Middle frontal gyrus (tissue), 1 donor: ENCODE measurements at regions not wholly inside any gene's neighbourhood (a gene's known extent, or its start where the extent isn't known, plus 50 kb on each side); places are given as distances from the start of the nearest gene placed in this dataset.

Source experiments
- DNase-seq: peaks from one replicate; pipeline ENCODE4 v3.0.0-alpha.2; 2015; ENCODE audit warnings: low spot score; ENCODE audit errors: extremely low spot score

- no peak for DNase-seq
Observed at GRCh38 chr3:18886331-18886730, 262.0 kb upstream of the KCNH8 start.

GRCh38 chr3:18885612-18886011 is 262.7 kb upstream of the KCNH8 start:
- DNase-seq: no peak

DNA sequence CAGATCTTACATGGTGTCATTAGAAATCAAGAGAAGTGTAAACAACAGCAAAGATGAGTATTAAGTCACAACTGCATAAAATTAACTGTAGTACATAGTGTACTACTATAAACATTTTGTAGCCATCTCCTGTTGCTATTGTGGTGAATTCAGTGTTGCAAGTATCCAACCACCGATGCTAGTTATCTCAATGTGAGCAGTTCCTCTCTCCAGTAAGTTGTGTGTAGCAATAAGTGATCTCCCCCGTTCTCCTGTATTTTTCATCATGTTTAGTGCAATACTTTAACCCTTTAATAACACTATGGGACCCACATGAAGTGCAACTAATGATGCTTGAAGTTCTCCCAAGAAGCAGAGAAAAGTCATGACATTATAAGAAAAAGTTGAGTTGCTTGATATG is 264.7 kb upstream of the KCNH8 start:
- no peak for DNase-seq

DNA sequence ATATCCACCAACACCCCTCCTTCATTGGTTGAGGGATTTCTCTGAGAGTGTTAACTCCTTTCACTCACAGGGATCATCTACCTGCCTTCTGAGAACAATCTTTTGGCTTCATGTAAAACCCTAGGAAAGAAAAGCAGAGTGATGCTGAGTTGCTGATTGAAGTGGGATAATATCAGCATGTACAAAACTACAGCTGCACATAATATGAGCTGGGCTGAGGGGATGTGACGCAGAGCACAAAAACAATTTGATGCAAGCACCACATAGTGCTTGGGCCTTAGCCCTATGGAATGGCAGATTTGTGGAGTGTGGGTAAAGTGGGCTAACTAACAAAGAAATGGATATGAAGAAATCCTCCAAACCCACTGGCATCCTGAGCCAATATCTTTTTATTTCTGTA is 267.6 kb upstream of the KCNH8 start:
- no peak for DNase-seq

GRCh38 chr3:18872466-18872865 is 275.8 kb upstream of the KCNH8 start:
- no peak for DNase-seq

DNA sequence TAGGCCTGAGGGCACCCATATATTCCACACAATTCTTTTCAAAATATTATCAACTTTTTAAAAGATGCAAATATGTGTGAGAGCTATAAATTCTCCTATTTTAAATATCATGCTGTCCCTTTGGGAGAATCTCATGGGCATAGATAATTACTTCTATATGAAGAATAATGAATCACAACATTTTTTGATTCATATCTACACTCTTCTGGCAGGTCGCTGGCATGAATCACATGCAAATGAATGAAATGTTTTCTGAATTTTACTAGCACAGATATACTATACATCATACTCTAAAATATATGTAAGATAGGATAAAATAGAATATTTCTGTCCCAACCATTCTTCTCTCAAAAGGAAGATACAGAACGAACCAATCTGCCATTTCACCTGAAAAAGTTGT is 277.7 kb upstream of the KCNH8 start:
- no peak for DNase-seq

- no peak for DNase-seq
Observed at GRCh38 chr3:18870074-18870640, 278.2 kb upstream of the KCNH8 start.

GRCh38 chr3:18868911-18869689 is 279.2 kb upstream of the KCNH8 start:
- DNase-seq: no peak

DNA sequence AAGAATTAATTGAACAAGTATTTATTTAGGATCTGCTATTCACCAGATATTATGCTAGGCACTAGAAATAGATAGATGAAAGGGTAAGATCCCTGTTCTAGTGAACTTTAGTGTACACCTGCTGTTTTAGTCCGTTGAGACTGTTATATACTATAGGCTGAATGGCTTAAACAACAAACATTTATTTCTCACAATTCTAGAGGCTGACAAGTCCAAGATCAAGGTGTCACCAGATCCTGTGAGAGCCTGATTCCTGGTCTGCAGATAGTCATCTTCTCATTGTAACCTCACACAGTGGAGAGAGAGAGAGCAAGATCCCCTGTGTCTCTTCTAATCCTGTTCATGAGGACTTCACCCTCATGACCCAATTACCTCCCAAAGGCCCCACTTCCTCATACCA is 281.4 kb upstream of the KCNH8 start:
- DNase-seq: no peak

GRCh38 chr3:18864933-18865731 is 283.2 kb upstream of the KCNH8 start:
- no peak for DNase-seq

DNA sequence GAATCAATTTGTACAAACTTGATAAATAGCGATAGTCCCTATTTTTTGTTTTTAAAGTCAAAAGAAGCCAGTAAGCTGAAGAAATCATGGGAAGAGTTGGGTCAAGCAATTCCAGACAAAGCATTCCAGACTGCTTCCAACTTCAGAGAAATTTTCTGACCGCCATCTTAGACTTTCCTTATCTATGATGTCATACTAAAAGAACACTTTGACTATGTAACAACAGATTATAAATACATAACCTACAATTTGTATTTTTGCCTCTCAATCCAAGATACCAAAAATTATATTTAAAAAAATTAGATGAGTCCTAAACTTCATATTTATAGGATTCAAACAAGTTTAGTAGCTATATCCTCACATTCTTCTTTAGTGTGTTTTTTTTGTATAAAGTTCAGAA is 286.2 kb upstream of the KCNH8 start:
- DNase-seq: no peak

DNA sequence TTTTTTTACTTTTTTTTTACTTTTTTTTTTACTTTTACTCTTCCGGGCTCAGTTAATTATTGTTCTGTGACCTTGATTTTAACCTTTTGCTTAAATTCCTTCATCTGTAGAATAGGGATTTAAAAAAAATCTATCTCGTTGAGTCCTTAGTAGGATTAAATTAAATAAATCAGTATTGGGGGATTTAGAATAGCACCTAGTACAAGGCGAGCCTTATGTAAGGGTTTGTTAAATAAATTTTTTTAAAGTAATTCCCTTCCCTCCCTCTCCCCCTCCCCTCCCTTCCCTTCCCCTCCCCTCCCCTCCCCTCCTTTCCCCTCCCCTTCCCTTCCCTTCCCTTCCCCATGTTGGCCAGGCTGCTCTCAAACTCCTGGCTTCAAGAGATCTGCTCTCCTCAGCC is 287.2 kb upstream of the KCNH8 start:
- DNase-seq: no peak

DNA sequence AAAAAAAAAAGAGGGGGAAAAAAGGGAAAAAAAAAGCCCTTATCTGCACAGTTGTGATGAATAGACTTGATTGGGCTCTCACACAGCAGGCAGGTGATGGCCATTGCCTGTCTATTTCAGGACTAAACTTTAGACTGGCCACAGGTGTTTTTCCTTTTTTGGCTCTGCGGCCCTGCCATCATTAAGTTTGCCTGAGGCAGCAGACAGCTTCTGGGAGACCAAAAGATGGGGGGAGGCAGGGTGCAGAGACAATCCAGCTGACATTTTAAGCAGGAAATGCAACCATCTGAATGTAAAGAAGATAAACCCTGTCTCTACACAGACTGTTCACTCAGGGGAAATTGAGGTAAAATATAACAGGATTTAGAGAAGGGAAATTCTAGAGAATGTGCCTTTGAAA is 295.0 kb upstream of the KCNH8 start:
- DNase-seq: no peak

DNA sequence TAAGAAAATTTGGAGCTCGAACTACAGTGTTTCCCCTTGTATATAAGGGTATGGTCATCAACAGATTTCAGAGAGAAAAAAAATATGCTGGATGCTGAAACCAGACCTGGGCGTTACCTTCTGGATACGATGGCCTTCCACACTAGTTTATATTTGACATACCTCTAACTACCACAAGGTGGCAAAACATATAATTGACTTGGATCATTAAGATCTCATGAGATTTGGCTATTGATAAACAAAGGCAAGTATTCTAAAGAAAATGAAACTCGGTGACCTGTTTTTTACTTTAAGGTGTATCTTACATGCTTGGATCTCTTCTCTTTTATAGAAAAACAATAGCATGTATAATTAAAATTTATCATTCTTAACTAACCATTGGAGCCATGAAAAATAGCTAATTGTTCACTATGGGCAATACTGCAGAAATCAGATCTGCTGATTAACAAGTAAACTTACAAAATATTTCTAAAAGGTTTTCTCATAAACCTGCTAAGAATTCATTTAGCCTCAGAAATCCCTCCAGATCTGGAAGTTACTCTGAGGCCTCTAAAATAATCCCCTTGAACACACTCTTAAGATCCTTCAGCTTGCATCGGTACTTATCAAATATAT is 300.6 kb upstream of the KCNH8 start:
- DNase-seq: no peak

- no peak for DNase-seq
Observed at GRCh38 chr3:18843983-18844382, 304.3 kb upstream of the KCNH8 start.

DNA sequence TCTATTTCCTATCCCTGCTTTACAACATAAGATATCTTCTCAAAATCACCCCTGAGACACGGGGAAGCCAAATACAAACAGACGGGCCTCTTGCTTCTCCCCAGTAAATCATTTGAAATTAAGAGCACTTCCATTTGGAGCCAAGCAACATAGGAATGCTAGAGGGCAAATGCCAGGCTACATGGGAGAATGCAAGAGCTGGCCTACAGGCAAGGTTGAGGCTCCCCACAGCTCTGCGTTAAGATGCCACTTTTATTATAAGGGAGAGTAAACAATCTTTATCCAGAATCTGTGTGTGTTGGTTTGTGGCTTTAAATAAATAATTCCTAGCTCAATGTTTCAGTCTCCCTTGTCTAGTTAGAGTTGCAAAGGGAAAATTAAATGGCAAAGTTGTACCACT is 305.1 kb upstream of the KCNH8 start:
- no peak for DNase-seq

GRCh38 chr3:18841422-18842343 is 306.6 kb upstream of the KCNH8 start:
- DNase-seq: no peak

DNA sequence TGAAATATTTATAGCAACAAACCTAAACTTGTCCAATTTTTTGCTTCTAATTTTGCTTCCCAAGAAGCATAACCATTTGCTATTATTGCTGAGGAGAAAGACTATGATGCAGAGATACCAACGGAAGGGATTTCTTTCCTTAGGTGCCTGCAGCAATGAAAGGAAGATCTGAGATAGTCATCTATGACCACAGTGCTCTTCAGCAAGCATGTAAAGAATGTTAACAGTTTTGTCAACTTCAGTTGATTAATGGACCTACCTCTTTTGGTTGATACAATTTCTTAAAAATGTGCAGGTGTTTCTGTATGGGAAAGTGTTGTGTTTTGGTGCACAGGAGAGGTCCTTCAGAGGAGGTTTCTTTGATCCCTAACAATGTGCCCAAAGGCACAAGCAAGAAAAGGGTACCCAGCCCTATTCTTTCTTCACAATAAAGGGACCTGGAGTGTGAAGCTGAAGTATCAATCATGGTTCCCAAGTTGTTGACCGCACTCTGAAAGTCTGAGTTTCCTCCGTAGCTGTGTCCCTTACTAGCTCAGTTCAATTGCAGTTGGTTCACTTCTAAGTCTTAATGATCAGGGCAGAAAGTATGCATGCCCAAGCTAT is 307.7 kb upstream of the KCNH8 start:
- DNase-seq: no peak

DNA sequence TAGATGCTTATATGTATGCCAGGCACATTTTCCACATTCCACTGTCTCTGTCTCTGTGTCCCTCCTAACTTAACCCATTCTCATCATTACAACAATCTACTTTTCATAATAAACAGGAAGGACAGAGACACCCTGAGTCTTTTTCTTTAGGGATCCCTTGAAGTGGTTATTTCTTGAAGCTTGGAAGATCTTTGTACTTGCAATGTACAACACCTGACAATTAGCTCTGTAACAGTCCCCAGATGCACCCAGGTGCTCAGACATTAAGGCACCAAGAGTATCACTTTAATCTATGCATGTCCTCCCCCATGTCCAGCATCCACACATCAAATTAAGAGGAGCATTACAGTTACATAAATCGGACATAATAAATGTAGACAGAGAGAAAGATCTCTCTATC is 309.6 kb upstream of the KCNH8 start:
- no peak for DNase-seq

DNA sequence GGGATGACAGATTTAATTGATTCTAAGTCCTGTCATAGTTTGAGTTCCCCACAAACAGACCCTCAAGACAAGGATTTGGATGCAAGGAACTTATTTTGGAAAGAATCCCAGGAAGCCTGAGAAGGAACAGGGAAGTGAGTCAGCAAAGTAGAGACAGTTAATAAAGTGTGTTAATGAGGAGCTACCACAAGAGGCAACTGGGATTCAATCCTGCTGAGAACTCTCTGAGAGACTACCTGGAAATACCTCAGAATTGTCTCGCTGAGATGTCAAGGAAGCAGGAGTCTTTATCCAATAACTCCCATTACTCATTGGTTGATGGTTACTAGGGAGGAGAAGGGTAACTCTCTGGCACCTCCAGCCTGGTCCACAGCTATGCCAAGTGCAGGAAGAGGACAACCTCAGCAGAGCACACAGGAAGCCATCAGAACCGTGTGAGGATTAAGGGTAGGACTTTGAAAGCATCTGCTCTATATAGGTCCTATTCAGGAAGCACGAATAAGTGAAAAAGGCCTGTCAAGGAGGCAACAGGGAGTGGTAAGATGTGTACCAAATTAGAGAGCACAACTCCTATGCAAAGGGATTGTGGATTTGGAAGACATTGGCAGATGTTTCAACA is 311.1 kb upstream of the KCNH8 start:
- no peak for DNase-seq
